ENCODE measurements at regions not wholly inside any gene's neighbourhood (a gene's known extent, or its start where the extent isn't known, plus 50 kb on each side); places are given as distances from the start of the nearest gene placed in this dataset.

DNA sequence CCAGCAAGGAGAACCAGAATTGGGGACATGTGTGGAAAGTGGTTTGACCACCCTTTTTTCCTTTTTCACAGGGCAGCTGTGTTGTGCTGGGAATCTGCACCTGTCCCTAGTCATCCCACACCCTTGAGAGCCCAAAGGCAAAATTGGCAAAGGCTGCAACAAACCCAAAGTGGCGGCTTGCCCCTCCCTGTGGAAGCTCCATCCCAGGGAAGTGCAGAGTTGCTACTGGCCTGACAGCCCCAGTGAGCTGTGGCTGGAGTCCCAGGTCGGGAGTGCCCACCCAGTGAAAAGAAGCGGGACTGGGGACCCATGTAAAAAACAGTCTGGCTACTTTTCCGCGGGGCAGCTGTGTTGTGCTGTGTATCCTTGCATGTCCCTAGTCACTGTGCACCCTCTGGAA is 109.1 kb upstream of the GRM3 start:
- DNase-seq (no peak), ATAC-seq (ENCODE audit: insufficient read depth, low read depth) (no peak)
- no peaks in the 10 kb centered on the region for H3K27me3 ChIP-seq (ENCODE audit: insufficient read depth, low read length, poor library complexity)
- TF ChIP-seq EZH2 (IDR thresholded peaks at IDR 0.05; ENCODE audit: borderline replicate concordance, low read depth, low read length, severe bottlenecking), result no peak
- TF ChIP-seq, protein P1, sequence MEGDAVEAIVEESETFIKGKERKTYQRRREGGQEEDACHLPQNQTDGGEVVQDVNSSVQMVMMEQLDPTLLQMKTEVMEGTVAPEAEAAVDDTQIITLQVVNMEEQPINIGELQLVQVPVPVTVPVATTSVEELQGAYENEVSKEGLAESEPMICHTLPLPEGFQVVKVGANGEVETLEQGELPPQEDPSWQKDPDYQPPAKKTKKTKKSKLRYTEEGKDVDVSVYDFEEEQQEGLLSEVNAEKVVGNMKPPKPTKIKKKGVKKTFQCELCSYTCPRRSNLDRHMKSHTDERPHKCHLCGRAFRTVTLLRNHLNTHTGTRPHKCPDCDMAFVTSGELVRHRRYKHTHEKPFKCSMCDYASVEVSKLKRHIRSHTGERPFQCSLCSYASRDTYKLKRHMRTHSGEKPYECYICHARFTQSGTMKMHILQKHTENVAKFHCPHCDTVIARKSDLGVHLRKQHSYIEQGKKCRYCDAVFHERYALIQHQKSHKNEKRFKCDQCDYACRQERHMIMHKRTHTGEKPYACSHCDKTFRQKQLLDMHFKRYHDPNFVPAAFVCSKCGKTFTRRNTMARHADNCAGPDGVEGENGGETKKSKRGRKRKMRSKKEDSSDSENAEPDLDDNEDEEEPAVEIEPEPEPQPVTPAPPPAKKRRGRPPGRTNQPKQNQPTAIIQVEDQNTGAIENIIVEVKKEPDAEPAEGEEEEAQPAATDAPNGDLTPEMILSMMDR (IDR thresholded peaks at IDR 0.05; ENCODE audit: borderline replicate concordance, extremely low read depth, low read length, poor library complexity, severe bottlenecking), result no peak
- no peak overlapping the region for H3K27ac ChIP-seq (ENCODE audit: low read length)
- H2AFZ ChIP-seq (ENCODE audit: low read depth, low read length), result no peak overlapping the region
- H3K4me3 ChIP-seq (ENCODE audit: low read depth in 1 of 2, low read length in 2 of 2), result no peak overlapping the region
- H3K4me1 ChIP-seq (ENCODE audit: insufficient read depth, low read length), result no peaks in the 10 kb centered on the region
- no peak overlapping the region for H3K9ac ChIP-seq (ENCODE audit: low read depth, low read length)
- H3K9me3 ChIP-seq (ENCODE audit: insufficient read depth, low read length, severe bottlenecking), result no peaks in the 10 kb centered on the region
- H3K36me3 ChIP-seq (ENCODE audit: insufficient read depth, low read length), result no peaks in the 10 kb centered on the region
- H3K79me2 ChIP-seq (ENCODE audit: insufficient read depth, low read length), result no peaks in the 10 kb centered on the region
- no peak overlapping the region for H3K4me2 ChIP-seq (ENCODE audit: insufficient read depth, low read length)
- no peaks in the 10 kb centered on the region for H4K20me1 ChIP-seq (ENCODE audit: insufficient read depth, low read length)

DNA sequence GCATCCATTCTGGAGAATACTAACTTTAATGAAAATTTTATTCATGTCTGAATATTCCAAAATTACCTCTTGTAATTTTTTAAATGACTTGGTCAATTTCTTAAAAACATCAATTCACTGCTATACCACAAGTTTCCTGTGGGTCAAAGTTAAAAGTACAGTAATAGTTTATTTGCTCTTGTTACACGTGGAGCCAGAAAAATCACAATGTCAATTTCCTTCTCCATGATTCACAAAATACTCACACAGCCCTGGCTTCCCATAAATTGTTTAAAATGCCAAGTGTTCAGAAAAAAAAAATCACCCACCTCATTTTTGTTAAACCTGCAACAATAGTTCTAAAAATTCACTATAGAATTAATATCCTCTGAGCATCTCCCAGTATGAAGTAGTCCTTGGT is 139.5 kb upstream of the GRM3 start:
- DNase-seq (no peak), ATAC-seq (ENCODE audit: insufficient read depth, low read depth) (no peak)
- H3K4me1 ChIP-seq (ENCODE audit: insufficient read depth, low read length), result no peaks in the 10 kb centered on the region
- H4K20me1 ChIP-seq (ENCODE audit: insufficient read depth, low read length), result no peaks in the 10 kb centered on the region
- H3K4me3 ChIP-seq (ENCODE audit: low read depth in 1 of 2, low read length in 2 of 2), result no peak overlapping the region
- no peaks in the 10 kb centered on the region for H3K79me2 ChIP-seq (ENCODE audit: insufficient read depth, low read length)
- H3K9ac ChIP-seq (ENCODE audit: low read depth, low read length), result no peak overlapping the region
- H3K27ac ChIP-seq (ENCODE audit: low read length), result no peak overlapping the region
- no peaks in the 10 kb centered on the region for H3K9me3 ChIP-seq (ENCODE audit: insufficient read depth, low read length, severe bottlenecking)
- H3K36me3 ChIP-seq (ENCODE audit: insufficient read depth, low read length), result no peaks in the 10 kb centered on the region
- no peaks in the 10 kb centered on the region for H3K27me3 ChIP-seq (ENCODE audit: insufficient read depth, low read length, poor library complexity)
- TF ChIP-seq, protein P1 (IDR thresholded peaks at IDR 0.05; ENCODE audit: borderline replicate concordance, extremely low read depth, low read length, poor library complexity, severe bottlenecking), result no peak
- TF ChIP-seq EZH2 (IDR thresholded peaks at IDR 0.05; ENCODE audit: borderline replicate concordance, low read depth, low read length, severe bottlenecking), result no peak
- no peak overlapping the region for H3K4me2 ChIP-seq (ENCODE audit: insufficient read depth, low read length)
- no peak overlapping the region for H2AFZ ChIP-seq (ENCODE audit: low read depth, low read length)

DNA sequence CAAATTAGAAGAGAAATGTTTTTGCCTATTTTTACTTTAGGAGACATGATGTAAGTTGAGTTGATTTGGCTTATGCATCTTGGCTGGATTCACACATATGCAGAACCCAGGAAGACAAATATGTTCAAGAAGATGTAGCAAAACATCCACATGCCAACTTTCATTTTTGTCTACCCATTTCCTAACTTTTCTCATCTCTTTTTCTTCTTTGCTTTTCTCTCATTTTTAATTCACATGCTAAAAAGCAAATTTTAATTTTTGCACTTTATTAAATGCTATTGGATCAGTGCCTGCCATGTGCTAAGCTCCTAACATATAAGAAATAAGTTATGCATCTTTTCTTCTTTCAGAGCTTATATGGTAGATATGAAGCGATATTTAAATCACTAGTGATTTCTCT is 143.7 kb upstream of the GRM3 start:
- no peak overlapping the region for H3K27ac ChIP-seq (ENCODE audit: low read length)
- no peaks in the 10 kb centered on the region for H3K79me2 ChIP-seq (ENCODE audit: insufficient read depth, low read length)
- H4K20me1 ChIP-seq (ENCODE audit: insufficient read depth, low read length), result no peaks in the 10 kb centered on the region
- no peaks in the 10 kb centered on the region for H3K4me1 ChIP-seq (ENCODE audit: insufficient read depth, low read length)
- ATAC-seq (ENCODE audit: insufficient read depth, low read depth), result no peak
- no peak overlapping the region for H2AFZ ChIP-seq (ENCODE audit: low read depth, low read length)
- no peaks in the 10 kb centered on the region for H3K9me3 ChIP-seq (ENCODE audit: insufficient read depth, low read length, severe bottlenecking)
- H3K36me3 ChIP-seq (ENCODE audit: insufficient read depth, low read length), result no peaks in the 10 kb centered on the region
- H3K4me3 ChIP-seq (ENCODE audit: low read depth in 1 of 2, low read length in 2 of 2), result no peak overlapping the region
- H3K27me3 ChIP-seq (ENCODE audit: insufficient read depth, low read length, poor library complexity), result no peaks in the 10 kb centered on the region
- no peak overlapping the region for H3K9ac ChIP-seq (ENCODE audit: low read depth, low read length)
- H3K4me2 ChIP-seq (ENCODE audit: insufficient read depth, low read length), result no peak overlapping the region
- no peak for TF ChIP-seq EZH2 (IDR thresholded peaks at IDR 0.05; ENCODE audit: borderline replicate concordance, low read depth, low read length, severe bottlenecking)
- TF ChIP-seq, protein P1 (IDR thresholded peaks at IDR 0.05; ENCODE audit: borderline replicate concordance, extremely low read depth, low read length, poor library complexity, severe bottlenecking), result no peak
- DNase-seq, result no peak

DNA sequence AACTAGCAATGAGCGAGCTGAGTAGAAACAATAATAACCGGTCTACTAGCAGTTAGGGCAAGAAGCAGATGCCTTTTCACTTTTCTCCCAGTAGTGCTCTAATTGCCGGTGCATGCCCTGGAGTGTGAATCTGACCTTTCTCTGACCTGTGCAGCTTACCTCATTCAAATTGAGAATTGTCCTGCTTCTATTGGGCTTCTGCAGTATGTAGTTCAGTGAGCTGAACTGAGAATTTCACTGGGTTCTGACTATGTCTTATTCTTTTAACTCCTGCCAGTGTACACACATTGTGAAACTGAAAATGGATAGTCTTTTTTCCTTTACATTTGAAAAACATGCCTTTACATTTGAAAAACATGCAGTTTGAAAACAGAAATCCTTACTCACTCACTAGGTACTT is 157.9 kb upstream of the GRM3 start:
- H3K4me3 ChIP-seq (ENCODE audit: low read depth in 1 of 2, low read length in 2 of 2), result no peak overlapping the region
- H3K36me3 ChIP-seq (ENCODE audit: insufficient read depth, low read length), result no peaks in the 10 kb centered on the region
- H3K27me3 ChIP-seq (ENCODE audit: insufficient read depth, low read length, poor library complexity), result no peaks in the 10 kb centered on the region
- H3K4me1 ChIP-seq (ENCODE audit: insufficient read depth, low read length), result no peaks in the 10 kb centered on the region
- no peak overlapping the region for H2AFZ ChIP-seq (ENCODE audit: low read depth, low read length)
- H3K79me2 ChIP-seq (ENCODE audit: insufficient read depth, low read length), result no peaks in the 10 kb centered on the region
- H3K27ac ChIP-seq (ENCODE audit: low read length), result no peak overlapping the region
- no peaks in the 10 kb centered on the region for H3K9me3 ChIP-seq (ENCODE audit: insufficient read depth, low read length, severe bottlenecking)
- no peak for TF ChIP-seq EZH2 (IDR thresholded peaks at IDR 0.05; ENCODE audit: borderline replicate concordance, low read depth, low read length, severe bottlenecking)
- TF ChIP-seq, protein P1 (IDR thresholded peaks at IDR 0.05; ENCODE audit: borderline replicate concordance, extremely low read depth, low read length, poor library complexity, severe bottlenecking), result no peak
- no peaks in the 10 kb centered on the region for H4K20me1 ChIP-seq (ENCODE audit: insufficient read depth, low read length)
- H3K4me2 ChIP-seq (ENCODE audit: insufficient read depth, low read length), result no peak overlapping the region
- DNase-seq (no peak), ATAC-seq (ENCODE audit: insufficient read depth, low read depth) (no peak)
- H3K9ac ChIP-seq (ENCODE audit: low read depth, low read length), result no peak overlapping the region
